A549 (cell line): ENCODE measurements at regions not wholly inside any gene's neighbourhood (a gene's known extent, or its start where the extent isn't known, plus 50 kb on each side); places are given as distances from the start of the nearest gene placed in this dataset.

Source experiments
- PHF8 ChIP-seq: fragments of 200-600 bp; sonication (generic); IDR thresholded peaks from 2 replicates; pipeline ENCODE4 v1.6.1; 2016; ENCODE audit warnings: low read depth, mild to moderate bottlenecking, antibody characterized with exemption, moderate library complexity, borderline replicate concordance
- POLR2A ChIP-seq: IDR thresholded peaks from 2 replicates; pipeline ENCODE4 v1.6.1; 2012; ENCODE audit warnings: mild to moderate bottlenecking, low read length
- TF ChIP-seq, protein P1 (sequence below): fragments of >200 bp; sonication (Bioruptor Twin); formaldehyde crosslinking; IDR thresholded peaks from 3 replicates; pipeline ENCODE4 v1.5.1; 2016

DNA sequence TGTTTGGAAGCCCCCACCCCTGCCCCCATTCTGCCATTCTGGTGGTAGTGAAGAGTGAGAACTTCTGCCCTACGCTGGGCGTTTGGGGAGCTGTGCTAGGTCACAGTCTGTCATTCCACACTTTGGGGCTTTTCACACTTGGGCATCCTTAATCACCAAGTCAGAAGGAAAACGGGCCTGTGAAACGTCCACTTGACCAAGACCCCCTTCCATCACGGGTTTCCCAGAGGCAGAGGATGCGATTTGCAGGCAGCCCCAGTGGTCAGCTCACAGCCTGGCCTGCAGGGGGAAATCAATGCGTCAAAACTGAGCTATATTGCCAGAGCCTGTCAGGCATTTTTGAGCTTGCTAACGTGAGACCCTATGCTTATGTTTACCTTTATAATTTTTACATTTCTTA, 663.3 kb upstream of the MGMT start:
- TF ChIP-seq, protein P1, sequence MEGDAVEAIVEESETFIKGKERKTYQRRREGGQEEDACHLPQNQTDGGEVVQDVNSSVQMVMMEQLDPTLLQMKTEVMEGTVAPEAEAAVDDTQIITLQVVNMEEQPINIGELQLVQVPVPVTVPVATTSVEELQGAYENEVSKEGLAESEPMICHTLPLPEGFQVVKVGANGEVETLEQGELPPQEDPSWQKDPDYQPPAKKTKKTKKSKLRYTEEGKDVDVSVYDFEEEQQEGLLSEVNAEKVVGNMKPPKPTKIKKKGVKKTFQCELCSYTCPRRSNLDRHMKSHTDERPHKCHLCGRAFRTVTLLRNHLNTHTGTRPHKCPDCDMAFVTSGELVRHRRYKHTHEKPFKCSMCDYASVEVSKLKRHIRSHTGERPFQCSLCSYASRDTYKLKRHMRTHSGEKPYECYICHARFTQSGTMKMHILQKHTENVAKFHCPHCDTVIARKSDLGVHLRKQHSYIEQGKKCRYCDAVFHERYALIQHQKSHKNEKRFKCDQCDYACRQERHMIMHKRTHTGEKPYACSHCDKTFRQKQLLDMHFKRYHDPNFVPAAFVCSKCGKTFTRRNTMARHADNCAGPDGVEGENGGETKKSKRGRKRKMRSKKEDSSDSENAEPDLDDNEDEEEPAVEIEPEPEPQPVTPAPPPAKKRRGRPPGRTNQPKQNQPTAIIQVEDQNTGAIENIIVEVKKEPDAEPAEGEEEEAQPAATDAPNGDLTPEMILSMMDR, result no peak
- TF ChIP-seq POLR2A (no peak), PHF8 (no peak)
